DND-41 (cell line): ENCODE measurements at regions not wholly inside any gene's neighbourhood (a gene's known extent, or its start where the extent isn't known, plus 50 kb on each side); places are given as distances from the start of the nearest gene placed in this dataset.
"Not testable (repeated sequence)": the region's sequence is repeated elsewhere in the genome, so short reads cannot be mapped to it uniquely, and the experiment has no call there.

ENCODE experiments used
- ATAC-seq: fragments of 200-7000 bp; cut with Tn5 transposase; 3 replicates; pipeline ENCODE4 v1.9.1; 2021; ENCODE audit warnings: low read depth; ENCODE audit not compliant: insufficient read depth
- DNase-seq: peaks from one replicate; pipeline ENCODE4 v3.0.0-alpha.2; 2020
- H2AFZ ChIP-seq: 2 replicates; pipeline ENCODE4 v1.6.0; 2012; ENCODE audit warnings: low read depth, low read length
- H3K27ac ChIP-seq: 2 replicates; pipeline ENCODE4 v1.5.1; 2012; ENCODE audit warnings: low read length, inconsistent platforms
- H3K27me3 ChIP-seq: fragments of 200-600 bp; sonication (generic); 2 replicates; pipeline ENCODE4 v1.6.0; 2012; ENCODE audit warnings: low read length, mild to moderate bottlenecking, inconsistent platforms; ENCODE audit not compliant: insufficient read depth, poor library complexity
- H3K36me3 ChIP-seq: 2 replicates; pipeline ENCODE4 v1.5.1; 2012; ENCODE audit warnings: low read length, inconsistent platforms; ENCODE audit not compliant: insufficient read depth
- H3K4me1 ChIP-seq: 2 replicates; pipeline ENCODE4 v1.5.1; 2012; ENCODE audit warnings: mild to moderate bottlenecking, low read length; ENCODE audit not compliant: insufficient read depth
- H3K4me2 ChIP-seq: 2 replicates; pipeline ENCODE4 v1.6.0; 2012; ENCODE audit warnings: mild to moderate bottlenecking, moderate library complexity, low read length, inconsistent platforms; ENCODE audit not compliant: insufficient read depth
- H3K4me3 ChIP-seq, 2 experiments: fragments of 200-600 bp in 1 of 2; shearing (Covaris generic) in 1 of 2; 2 replicates each; pipeline ENCODE4 v1.5.1; 2012 to 2016; ENCODE audit warnings: inconsistent platforms in 2 of 2, low read length in 2 of 2, mild to moderate bottlenecking in 2 of 2, low read depth in 1 of 2, moderate library complexity in 1 of 2
- H3K79me2 ChIP-seq: 2 replicates; pipeline ENCODE4 v1.6.0; 2012; ENCODE audit warnings: low read length, inconsistent platforms; ENCODE audit not compliant: insufficient read depth
- H3K9ac ChIP-seq: 2 replicates; pipeline ENCODE4 v1.6.0; 2012; ENCODE audit warnings: low read depth, mild to moderate bottlenecking, inconsistent platforms, low read length, moderate library complexity
- H3K9me3 ChIP-seq: 2 replicates; pipeline ENCODE4 v1.5.1; 2012; ENCODE audit warnings: low read length, moderate library complexity, mild to moderate bottlenecking, inconsistent platforms; ENCODE audit not compliant: insufficient read depth, severe bottlenecking
- H4K20me1 ChIP-seq: 2 replicates; pipeline ENCODE4 v1.6.0; 2012; ENCODE audit warnings: low read length; ENCODE audit not compliant: insufficient read depth
- EZH2 ChIP-seq: IDR thresholded peaks from 3 replicates; pipeline ENCODE4 v1.6.1; 2012; ENCODE audit warnings: borderline replicate concordance, low read depth, mild to moderate bottlenecking, moderate library complexity, low read length, inconsistent platforms; ENCODE audit not compliant: severe bottlenecking
- TF ChIP-seq, protein P1 (sequence below): IDR thresholded peaks from 2 replicates; pipeline ENCODE4 v1.5.1; 2012; ENCODE audit warnings: borderline replicate concordance, low read length, moderate library complexity, mild to moderate bottlenecking; ENCODE audit not compliant: poor library complexity, severe bottlenecking; ENCODE audit errors: extremely low read depth

DNA sequence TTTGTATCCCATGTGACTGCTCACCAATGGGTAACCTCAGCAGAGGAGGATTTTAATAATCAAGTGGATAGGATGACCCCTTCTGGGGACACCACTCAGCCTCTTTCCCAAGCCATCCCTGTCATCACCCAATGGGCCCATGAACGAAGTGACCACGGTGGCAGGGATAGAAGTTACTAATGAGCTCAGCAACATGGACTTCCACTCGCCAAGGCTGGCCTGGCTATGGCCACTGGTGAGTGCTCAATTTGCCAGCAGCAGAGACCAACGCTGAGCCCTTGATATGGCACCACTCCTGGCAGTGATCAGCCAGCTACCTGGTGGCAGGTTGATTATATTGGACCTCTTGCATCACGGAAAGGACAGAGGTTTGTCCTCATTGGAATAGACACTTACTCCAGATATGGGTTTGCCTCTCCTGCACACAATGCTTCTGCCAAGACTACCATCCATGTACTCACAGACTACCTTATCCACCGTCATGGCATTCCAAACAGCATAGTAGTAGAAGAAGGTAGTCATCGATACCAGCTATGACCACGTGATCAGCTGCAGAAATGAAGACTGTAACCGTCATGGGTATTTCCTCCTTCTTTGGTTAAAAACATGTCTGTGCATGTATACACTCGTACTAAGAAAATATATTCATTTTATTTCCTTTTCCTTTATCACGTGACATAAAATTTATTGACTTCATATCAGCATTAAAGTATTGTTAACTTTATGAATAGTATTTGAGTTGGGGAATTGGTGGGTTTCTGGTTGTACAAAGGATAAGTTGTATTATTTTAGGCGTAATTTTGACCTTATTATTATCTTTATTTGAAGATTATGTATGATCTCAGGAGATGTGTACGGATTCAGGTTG lies 562.6 kb downstream of the PTPRU start:
- no peaks in the 10 kb centered on the region for H3K79me2 ChIP-seq
- H3K4me3 ChIP-seq = no peak overlapping the region
- no peak overlapping the region for H2AFZ ChIP-seq
- H3K36me3 ChIP-seq = no peaks in the 10 kb centered on the region
- H3K4me1 ChIP-seq = no peaks in the 10 kb centered on the region
- ATAC-seq = no peak
- no peaks in the 10 kb centered on the region; the same call in 1 of the 2 replicates for H4K20me1 ChIP-seq
- DNase-seq = no peak
- H3K27ac ChIP-seq = no peak overlapping the region
- TF ChIP-seq, protein P1, sequence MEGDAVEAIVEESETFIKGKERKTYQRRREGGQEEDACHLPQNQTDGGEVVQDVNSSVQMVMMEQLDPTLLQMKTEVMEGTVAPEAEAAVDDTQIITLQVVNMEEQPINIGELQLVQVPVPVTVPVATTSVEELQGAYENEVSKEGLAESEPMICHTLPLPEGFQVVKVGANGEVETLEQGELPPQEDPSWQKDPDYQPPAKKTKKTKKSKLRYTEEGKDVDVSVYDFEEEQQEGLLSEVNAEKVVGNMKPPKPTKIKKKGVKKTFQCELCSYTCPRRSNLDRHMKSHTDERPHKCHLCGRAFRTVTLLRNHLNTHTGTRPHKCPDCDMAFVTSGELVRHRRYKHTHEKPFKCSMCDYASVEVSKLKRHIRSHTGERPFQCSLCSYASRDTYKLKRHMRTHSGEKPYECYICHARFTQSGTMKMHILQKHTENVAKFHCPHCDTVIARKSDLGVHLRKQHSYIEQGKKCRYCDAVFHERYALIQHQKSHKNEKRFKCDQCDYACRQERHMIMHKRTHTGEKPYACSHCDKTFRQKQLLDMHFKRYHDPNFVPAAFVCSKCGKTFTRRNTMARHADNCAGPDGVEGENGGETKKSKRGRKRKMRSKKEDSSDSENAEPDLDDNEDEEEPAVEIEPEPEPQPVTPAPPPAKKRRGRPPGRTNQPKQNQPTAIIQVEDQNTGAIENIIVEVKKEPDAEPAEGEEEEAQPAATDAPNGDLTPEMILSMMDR = no peak
- TF ChIP-seq EZH2 = no peak
- H3K27me3 ChIP-seq = peaks cover 9% of the 10 kb centered on the region
- no peak overlapping the region for H3K4me2 ChIP-seq
- H3K9ac ChIP-seq = no peak overlapping the region
- no peaks in the 10 kb centered on the region for H3K9me3 ChIP-seq

DNA sequence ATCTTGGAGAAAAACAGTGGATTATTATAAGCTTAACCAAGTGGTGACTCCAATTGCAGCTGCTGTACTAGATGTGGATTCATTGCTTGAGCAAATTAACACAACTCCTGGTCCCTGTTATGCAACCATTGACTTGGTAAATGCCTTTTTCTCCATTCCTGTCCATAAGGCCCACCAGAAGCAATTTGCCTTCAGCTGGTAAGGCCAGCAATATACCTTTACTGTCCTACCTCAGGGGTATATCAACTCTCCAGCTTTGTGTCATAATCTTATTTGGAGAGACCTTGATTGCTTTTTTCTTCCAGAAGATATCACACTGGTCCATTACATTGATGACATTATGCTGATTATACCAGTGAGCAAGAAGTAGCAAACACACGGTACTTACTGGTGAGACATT lies 560.8 kb downstream of the PTPRU start:
- not testable (repeated sequence) for H2AFZ ChIP-seq, H3K4me1 ChIP-seq, ATAC-seq, H3K36me3 ChIP-seq, H3K79me2 ChIP-seq, DNase-seq, H3K4me3 ChIP-seq, H3K27ac ChIP-seq, H4K20me1 ChIP-seq, H3K9me3 ChIP-seq, H3K27me3 ChIP-seq, H3K4me2 ChIP-seq, H3K9ac ChIP-seq

DNA sequence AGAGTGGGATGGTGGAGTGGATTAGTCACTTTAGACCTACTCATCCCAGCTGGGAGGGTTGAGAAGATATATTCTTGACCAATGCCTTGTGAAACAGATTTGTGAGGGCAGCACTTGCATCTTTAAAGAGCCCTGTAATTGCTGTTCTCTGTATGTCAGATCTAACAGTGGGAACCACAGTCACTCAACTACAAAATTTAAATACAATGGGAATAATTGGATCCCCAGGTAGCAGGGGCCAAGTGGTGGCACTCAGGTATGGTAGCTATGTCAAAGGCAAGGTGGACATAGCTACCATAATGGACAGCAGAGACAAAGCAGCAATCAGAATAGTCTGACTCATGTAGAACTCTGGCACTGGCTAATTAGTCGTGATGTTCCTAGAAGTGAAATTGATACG lies 559.6 kb downstream of the PTPRU start:
- not testable (repeated sequence) for H3K79me2 ChIP-seq, H4K20me1 ChIP-seq, H3K4me1 ChIP-seq, H3K4me3 ChIP-seq, H2AFZ ChIP-seq, H3K27me3 ChIP-seq, H3K4me2 ChIP-seq, H3K36me3 ChIP-seq, H3K9me3 ChIP-seq, H3K27ac ChIP-seq, H3K9ac ChIP-seq, ATAC-seq, DNase-seq

DNA sequence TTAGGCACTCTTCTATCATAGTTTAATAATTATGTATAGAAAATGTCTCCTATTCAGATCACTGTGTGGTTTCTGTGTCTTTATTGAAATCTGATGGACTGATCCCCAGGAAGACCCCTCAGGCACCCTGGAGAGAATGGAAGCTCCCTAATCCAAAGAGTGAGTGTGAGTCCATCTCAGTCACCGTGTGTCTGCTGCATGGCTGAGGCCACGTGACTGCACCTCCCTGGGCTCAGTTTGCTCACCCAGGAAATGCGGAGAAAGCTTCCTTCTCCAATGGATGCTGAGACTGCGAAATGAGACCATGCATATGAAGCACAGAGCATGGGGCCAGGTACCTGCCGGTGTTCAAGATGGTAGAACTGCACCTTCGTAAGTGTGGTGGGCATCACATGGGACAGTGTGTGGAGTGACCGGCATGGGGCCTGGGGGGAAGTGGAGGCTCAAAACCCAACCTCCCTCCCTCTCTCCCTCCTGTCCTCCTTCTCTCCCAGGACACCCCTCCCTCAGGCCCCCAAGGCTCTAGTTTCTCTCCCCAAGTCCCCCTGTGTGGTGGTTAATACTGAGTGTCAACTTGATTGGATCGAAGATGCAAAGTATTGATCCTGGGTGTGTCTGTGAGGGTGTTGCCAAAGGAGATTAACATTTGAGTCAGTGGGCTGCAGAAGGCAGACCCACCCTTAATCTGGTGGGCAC lies 557.5 kb downstream of the PTPRU start:
- Histone ChIP-seq H3K4me2 (no peak overlapping the region), H3K27ac (no peak overlapping the region), H3K79me2 (no peaks in the 10 kb centered on the region), H3K9me3 (no peaks in the 10 kb centered on the region), H3K4me3 (no peak overlapping the region), H2AFZ (no peak overlapping the region), H4K20me1 (peaks cover 3% of the 10 kb centered on the region; the same call in 1 of the 2 replicates), H3K27me3 (no peaks in the 10 kb centered on the region), H3K9ac (no peak overlapping the region), H3K4me1 (peaks cover 3% of the 10 kb centered on the region; the same call in 1 of the 2 replicates), H3K36me3 (no peaks in the 10 kb centered on the region)
- DNase-seq = no peak
- ATAC-seq = no peak
- TF ChIP-seq EZH2 = no peak
- TF ChIP-seq, protein P1 = no peak
